T1000 (cell line): ENCODE measurements at regions not wholly inside any gene's neighbourhood (a gene's known extent, or its start where the extent isn't known, plus 50 kb on each side); places are given as distances from the start of the nearest gene placed in this dataset.

ENCODE experiments used
- DNase-seq: peaks from one replicate; lab custom pipeline; 2025; ENCODE audit warnings: mixed read lengths; lab: John Stamatoyannopoulos, UW

DNA sequence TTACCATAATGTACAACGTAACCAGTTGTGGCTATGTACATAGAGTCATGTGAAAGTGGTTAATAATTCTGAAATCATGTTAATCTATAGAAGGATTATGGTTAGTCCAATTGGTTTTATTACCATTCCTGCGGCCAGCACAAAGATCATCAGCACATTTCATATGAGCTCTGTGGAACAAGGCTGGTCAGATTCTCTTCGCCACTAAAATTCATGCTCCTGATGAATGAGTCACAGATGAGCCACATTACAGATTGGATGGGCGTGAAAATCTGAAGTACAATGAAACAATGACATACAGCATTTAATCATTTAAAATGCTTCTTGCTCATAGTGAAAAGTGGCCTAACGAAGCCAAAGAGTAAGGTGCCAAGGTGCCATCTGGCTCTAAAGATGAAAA, 716.2 kb upstream of the PHF14 start:
- DNase-seq: no peak

DNA sequence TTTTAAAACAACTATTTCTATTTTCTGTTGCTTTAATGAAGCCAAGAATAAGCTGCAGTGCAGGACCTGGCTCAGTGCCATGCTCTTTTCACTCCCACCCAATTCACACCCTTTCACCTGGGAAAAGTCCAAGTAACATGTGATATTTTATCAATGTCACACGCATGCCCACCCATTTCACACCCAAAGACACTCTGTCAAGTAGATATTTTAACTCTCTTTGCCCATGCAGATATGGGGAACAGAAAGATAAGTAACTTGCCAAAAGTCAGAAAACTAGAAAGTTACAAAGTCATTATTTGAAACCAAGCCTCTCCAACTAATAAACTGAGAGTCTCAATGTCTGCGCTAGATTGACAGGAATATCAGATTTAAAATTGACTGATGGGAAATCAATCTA, 706.7 kb upstream of the PHF14 start:
- DNase-seq: no peak

DNA sequence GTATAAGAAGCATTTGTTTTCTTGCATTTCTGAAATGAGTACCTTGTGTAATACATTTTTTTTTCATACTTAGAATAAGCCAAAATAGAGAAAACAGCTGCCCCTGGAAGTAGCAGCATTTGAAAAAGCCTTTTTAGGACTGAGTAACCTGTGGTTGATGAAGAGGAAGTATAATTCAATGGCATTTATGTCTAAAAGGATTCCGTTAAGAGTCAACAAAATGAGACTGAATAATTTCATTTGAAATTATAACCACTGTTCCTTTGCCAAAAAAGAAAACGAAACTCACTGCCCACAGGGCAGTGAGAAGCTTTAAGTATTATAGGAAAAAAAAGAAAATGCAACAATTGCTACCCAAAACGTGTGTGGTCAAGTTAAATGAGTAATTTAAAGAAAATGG, 705.6 kb upstream of the PHF14 start:
- no peak for DNase-seq

DNA sequence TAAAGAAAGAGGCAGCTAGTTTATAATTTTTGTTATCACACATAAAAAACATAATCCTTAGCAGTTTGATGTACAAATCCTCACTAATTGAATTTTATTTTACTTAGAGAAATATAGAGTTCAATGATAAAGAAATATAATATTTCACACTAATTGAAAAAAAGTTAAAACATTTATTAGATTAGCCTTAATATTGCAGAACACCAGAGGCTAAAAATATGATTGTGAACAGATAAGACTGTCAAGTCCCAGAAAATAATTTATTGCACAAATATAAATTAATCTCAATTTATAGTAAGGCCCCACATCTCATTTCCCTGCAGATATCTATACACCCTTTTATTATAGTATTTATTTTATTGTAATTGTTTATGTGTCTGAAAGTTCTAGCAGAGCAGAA, 690.8 kb upstream of the PHF14 start:
- DNase-seq: no peak

DNA sequence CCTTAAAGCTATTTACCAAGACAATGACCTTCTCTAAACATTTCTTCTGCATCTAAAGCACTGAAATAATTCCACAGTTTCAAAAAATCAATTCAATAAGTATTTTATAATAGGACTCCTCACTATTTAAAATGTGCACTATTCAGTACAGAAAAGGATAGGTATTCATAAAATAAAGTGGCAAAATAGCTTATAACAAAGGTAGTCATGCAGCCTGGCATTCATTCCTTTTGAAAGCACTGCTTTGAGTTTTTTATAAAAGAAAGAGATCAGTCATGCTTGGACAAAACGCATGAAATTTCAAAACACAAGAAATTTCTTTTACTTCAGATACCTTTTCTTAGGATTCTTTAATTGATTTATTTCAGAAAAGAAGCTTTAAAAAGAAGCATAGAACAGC, 689.7 kb upstream of the PHF14 start:
- no peak for DNase-seq

DNA sequence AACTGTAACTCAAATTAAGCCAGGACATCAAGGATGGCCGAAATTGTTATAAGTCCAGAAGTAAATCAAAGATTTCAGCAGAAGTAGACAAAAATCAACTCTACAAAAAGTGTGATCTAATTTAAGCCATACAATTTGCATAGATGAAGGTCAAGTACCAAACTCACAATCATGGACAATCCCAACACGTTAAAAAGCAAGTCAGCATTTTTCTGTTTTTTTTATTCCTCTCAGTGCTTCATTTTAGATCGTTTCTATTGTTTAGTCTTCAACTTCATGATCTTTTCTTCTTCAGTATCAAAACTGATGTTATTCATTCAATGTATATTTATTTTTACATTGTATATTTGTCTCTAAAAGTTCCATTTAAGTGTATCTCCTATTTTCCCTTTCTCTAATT, 674.3 kb upstream of the PHF14 start:
- DNase-seq: no peak

DNA sequence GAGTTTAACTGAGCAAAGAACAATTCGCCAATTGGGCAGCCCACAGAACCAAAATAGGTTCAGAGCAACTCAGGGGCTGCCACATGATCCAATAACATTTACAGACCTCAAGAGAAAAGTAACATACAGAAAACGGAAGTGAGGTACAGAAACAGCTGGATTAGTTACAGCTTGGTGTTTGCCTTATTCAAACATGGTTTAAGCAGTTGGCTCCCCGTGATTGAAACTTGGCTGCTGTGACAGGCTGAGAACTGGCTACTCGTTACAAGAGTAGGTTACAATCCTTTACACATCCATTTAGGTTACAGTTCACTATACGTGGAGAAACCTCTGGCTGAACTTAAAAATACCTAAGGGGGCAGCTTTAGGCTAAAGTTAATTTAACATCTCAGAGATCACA, 673.1 kb upstream of the PHF14 start:
- no peak for DNase-seq

DNA sequence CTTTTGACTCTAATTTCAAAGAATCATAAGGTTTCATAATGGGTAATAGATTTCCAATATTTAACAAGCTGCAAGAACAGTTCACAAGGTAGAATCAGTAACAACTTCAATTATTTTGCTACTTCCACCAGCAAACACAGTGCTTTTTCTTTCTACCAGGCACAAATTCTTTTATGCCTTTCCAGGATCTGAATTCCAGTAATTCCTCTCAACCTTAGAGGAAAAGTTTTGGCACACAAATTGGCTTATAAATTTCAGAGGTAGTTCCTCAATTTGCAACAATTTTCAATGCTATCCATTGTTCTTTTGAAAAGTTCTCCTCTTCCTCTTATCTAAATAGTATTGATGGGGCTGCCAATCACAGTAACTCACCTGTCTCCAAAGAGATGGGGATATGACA, 665.4 kb upstream of the PHF14 start:
- no peak for DNase-seq

DNA sequence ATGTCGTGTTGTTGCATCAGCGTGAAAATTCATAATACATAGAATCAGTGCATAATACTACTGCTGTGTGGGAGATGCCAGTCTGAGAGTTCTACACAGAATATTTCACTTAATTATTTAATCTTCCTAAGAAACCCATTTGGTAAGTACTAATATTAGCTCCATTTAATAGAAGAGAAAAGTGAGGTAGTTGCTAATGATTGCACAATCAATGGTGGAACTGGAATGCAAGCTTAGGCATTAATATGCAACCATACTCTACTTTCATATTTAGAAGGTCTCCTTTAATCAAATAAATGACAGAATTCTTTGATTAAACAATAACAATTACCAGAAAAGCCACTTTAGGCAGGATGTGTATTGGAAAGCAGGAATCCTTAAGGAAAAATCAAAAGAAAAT, 660.7 kb upstream of the PHF14 start:
- DNase-seq: no peak

DNA sequence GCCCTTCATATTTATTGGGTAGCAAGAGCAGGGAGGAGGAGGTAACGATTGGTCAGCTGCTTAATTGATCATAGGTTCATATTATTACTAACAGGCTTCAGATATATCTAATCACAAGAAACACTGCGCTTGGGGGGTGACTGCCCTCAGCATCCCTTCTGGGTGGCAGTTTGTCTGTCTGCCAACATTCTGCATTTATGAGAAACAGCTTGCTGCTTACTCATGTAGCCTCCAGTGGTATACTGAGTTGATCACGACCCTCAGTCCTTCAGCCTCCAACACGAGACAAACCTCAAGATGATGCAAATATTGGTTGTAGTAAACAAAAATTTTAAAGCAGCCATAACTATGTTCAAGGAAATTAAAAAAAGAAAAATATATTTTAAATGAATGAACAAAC, 657.8 kb upstream of the PHF14 start:
- peak; percentile 35 for DNase-seq

DNA sequence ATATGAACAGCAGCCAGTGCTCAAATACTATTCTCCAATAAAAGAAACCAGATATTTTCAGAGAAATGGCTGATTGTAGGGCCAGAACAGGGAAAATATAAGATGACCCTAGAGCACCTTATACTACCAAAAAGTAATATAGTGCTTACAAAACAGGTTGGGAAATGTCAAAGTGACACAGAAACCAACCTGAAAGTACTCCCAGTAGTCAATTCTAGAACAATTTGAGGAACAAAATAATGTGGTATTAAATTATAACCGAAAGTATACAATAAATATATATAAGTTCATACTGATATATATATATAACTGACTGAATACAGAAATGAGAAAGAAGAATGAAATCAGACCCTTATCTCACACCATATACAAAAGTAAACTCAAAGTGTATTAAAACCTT, 657.2 kb upstream of the PHF14 start:
- DNase-seq: no peak

DNA sequence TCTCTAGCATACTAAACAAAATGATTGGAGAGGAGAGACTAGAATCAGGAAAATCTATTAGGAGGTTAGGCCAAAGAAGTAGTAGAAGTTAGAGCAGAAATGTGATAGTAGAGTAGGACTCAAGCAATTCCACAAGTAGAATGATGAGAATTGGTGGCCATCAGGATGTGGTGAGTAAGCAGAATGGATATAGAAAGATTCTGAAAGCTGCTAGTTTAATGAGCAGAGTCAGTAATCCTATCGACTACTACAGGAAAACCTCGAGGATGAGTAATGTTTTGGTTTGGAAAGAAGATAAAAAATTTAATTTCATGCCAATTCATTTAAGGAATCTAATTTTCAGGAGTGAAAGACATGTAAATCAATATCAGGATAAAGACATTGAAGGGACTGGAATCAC, 648.3 kb upstream of the PHF14 start:
- DNase-seq: no peak

DNA sequence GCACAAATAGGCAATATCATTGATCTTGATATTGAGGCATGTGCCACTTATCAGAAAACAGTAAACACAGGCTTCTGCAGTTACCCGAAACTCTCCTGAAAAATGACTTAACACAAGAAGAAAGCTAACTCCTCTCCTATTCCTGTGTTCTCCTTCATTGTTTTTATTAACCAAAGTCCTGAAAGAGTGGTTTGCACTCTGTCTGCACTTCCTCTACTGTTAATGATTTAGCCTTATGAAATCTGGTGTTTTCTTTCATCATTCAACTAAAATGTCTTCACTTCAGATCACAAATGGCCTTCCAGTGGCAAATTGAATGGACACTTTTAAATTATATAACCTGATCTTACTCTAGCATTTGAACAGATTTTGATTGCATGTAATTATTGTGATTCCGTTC, 630.6 kb upstream of the PHF14 start:
- DNase-seq: no peak

DNA sequence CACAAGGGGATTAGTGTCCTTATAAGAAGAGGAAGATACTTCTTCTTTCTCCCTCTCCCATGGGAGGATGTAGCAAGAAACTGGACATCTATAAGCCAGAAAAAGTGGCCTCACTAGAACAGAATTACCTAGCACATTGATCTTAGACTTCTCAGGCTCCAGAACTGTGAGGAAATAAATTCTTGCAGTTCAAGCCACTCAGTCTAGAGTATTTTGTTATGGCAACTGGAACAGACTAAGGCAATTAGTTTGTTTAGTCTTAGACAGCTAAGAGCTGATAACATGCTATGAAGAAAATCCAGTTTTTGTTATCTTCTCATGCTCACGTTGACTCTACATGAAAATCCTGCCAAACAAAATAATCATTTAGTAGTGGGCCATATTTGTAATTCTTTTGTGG, 627.6 kb upstream of the PHF14 start:
- DNase-seq: no peak

DNA sequence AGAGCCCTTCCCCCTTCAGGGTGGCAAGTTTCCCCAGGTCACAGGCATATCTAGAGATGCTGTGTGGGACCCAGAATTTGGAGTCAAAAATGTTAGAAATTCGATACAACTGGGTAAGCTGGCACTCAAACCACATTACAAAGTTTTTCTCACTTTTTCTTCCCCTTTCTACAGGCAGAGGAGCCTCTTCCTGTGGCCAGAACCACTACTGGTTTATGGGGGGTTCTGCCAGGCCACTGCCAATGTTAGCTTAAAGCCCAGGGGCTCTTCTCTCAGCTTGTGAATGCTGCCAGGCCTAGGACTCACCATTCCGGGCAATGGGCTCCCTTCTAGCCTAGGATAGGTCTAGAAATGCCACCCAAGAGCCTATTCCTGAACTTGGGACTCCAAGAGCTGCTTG, 617.9 kb upstream of the PHF14 start:
- DNase-seq: no peak

DNA sequence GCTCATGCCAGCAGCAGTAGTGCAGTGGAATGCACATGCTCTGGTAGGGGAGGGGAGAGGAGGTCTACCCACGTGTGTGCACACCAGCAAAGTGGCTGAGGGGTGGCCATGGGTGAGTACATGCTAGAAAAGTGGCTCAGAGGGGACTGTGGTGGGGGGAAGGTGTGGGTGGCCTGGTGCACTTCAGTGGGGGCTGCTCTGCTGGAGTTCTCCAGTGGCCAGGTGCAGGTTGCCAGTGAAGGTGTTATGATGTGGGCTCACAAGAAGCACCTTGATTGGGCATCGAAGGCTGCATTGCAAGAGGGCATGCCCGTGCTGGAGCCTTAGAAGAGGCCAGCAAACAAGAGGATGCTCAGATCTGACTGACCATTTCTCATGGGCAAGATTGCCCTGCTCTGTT, 613.6 kb upstream of the PHF14 start:
- no peak for DNase-seq

DNA sequence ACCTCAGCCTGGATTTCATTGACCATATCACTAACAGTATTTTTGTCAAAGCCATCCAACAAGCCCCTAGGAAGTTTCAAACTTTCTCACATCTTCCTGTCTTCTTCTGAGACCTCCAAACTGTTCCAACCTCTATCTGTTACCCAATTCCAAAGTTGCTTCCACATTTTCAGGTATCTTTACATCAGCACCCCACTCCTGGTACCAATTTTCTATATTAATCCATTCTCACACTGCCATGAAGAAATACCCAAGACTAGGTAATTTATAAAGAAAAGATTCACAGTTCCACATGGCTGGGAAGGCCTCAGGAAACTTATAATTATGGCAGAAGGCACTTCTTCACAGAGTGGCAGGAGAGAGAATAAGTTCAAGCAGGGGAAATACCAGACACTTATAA, 571.9 kb upstream of the PHF14 start:
- DNase-seq: no peak

DNA sequence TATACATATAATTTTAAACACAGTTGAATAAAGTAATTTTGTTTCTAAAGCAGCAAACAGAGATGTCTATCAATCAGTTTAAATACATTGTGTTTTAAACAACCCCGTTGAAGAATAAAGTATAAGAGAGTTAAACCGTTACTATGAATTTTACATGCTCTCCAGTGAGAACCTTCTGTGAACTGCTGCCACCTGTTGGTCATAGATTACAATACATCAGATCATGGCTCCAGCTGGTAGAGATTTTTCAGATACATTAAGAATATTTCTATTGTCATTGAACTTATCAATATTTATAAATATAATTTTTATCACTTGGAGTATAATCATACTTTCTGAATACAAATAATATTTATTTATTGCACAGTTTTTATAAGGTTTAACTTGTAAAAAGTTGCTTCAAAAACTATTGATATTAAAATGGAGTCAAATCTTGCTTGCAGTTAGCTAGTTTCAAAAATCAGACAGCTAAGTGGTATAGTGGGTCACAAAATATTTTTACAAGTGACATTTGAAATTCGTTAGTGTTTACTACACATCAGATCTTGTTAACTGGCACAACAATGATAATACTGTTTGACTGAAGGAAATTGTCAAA, 561.2 kb upstream of the PHF14 start:
- no peak for DNase-seq

DNA sequence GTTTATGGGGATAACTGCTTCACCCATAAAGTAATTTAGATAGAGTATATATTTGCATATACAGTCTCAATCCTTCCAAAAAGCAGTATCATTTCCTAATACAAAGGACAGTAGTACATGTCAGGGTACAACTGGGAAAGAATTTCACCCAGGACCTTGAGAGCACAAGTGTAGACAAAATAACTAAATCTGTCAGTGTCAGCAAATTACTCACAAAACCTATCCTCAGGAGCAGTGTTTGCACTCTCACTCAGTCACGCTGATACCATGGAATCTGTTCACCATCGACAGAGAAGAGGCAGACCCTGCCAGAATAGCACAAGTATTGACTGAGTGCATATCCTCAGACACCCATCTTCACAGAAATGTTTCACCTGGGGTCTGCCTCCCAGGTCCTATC, 554.7 kb upstream of the PHF14 start:
- no peak for DNase-seq

DNA sequence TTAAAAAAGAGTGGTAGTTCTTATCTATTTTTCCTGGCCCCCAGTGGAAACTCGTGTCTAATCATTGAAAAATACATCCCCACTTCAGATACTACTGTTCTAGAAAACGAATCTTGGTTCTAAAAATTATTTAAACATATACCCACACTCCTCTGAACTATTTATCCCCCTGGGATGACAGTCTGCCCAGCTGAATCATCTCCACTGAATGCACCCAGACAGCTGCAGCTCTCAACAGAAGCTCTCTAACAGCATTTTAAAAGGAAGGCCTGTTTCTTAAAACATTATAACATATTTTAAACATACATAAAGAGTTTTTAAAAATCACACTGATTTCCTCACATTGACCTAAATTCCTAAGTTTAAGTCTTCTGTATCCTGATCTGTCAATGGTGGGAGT, 544.6 kb upstream of the PHF14 start:
- no peak for DNase-seq

DNA sequence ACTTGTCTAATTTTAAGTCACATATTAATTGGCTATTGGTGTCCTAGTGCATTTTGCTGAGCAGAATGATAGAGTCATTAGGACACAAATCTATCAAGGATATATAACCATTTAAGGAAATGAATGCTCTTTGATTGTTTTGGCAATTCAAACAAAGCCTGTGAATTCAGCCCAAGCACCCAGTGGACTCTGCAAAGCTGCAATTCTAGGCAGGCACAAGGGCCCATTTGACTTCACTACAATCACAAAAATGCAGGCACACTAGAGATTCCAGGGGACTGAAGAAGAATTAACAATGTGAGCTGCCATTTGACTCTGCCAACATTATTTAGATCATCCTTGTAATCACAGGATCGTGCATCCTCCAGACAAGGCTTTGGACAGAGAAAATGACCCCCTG, 544.2 kb upstream of the PHF14 start:
- no peak for DNase-seq

DNA sequence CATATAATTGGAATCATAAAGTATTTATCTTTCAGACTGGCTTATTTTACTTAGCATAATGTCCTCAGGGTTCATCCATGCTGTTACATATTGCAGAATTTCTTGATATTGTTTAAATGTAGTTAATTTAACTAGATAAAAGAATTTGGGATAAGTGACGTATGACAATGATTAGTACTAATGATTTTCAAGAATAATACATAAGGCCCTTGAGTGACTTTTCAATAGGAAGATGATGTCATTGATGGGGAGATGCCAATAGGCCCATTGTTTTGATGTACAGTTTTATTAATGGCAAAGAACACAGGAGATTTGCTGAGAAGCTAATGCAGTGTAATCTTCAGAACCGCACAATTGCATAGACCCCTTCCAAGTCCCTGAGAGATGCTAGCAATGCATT, 537.4 kb upstream of the PHF14 start:
- DNase-seq: no peak

DNA sequence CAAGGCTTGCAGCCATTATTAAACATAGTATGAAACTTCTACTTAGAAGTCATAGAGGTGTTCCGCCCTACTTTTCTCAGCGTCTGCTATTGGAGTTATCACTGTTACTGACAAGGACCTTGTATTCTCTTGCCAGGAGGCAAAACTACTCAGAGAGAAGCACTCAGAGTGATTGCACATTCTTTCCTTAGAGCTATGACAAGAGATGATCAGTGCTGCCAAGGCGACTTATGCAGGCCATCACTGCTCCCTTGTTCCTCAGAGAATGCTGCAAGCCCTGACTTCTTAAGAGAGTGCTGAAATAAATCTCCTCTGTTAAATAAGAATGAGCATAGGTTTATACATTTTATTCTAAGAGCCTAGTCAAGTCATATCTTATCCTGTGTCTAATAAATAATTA, 534.6 kb upstream of the PHF14 start:
- no peak for DNase-seq

DNA sequence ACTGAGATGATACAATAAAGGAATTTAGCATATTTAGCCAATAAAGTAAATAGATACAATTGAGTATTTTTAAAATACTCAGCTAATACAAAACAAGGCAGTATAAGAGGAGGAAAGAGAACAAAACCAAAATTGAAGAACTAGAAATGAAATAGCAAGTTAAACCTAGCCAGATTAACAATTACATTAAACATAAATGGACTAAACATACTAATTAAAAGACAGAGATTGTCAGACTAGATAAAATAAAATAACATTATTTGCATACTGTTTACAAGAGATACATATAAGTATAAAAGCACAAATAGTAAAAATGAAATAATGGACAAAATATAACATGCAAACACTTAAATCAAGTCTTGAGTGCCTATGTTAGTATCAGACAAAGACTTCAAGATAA, 517.7 kb upstream of the PHF14 start:
- DNase-seq: no peak

DNA sequence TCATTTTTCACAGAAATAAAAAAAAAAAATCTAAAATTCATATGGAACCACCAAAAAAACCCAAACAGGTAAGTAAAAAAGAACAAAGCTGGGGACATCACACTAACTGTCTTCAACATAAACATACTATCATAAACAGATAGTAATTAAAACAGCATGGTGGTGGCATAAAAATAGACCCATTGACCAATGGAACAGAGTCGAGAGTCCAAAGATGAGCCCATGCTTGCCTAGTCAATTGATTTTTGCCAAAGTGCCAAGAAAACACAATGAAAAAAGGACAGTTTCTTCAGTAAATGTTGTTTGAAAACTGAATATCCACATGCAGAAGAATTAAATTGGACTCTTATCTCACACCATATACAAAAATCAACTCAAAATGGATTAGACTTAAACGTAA, 513.2 kb upstream of the PHF14 start:
- DNase-seq: no peak
